ENCODE measurements at regions not wholly inside any gene's neighbourhood (a gene's known extent, or its start where the extent isn't known, plus 50 kb on each side); places are given as distances from the start of the nearest gene placed in this dataset.
"Not testable (repeated sequence)": the region's sequence is repeated elsewhere in the genome, so short reads cannot be mapped to it uniquely, and the experiment has no call there.

DNA sequence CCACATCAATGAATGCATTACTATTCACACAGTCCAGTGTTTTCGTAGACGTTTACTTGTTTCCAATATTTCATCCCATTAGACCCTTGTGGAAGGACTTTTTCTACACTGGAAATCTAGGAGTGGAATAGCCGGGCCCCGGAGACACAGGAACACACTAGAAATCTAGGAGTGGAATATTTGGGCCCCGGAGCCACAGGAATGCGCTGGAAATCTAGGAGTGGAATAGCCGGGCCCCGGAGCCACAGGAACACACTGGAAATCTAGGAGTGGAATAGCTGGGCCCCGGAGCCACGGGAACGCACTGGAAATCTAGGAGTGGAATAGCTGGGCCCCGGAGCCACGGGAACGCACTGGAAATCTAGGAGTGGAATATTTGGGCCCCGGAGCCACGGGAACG lies 322.6 kb downstream of the THBS2 start:
- H3K4me1 Mint-ChIP-seq; H3K36me3 Mint-ChIP-seq (ENCODE audit: low read depth); H3K4me3 Mint-ChIP-seq; H3K27ac Mint-ChIP-seq; H3K9me3 Mint-ChIP-seq; H3K27me3 Mint-ChIP-seq; intact Hi-C loops (cut with micrococcal nuclease): not testable (repeated sequence)
- peak; percentile 9 for DNase-seq

DNA sequence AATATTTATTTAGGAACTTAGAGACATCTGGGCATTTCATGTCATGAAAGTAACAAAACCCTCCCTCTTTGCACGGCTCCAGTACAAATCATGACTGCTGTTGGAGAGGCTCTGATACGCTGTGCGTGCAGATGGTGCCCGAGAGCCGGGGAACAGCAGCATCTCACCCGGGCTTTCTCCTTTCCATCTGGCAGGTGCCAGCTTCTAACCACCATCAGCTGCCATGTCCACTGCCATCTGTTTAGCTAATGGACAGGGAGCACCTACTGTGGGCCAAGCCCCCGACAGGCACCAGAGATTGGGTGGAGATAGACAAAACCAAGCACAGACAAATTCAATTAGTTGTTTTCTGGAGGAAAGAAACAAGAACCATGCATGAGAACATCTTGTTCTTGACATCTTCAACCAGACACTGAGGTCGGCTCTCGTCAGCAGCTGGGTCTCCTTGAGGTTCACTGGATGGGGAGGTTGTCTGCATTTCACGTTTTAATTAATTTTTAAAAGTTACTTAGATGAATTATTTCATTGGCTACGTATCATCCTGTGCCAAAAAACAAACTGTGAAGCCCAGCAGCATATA lies 323.7 kb downstream of the THBS2 start:
- Mint-ChIP-seq H3K4me3 (no peak overlapping the region), H3K27me3 (peaks cover 6% of the 10 kb centered on the region), H3K27ac (no peak overlapping the region), H3K36me3 (ENCODE audit: low read depth) (no peaks in the 10 kb centered on the region), H3K9me3 (peaks cover 12% of the 10 kb centered on the region), H3K4me1 (no peaks in the 10 kb centered on the region)
- intact Hi-C loops (cut with micrococcal nuclease) = no loop called here
- DNase-seq = peak; percentile 23

DNA sequence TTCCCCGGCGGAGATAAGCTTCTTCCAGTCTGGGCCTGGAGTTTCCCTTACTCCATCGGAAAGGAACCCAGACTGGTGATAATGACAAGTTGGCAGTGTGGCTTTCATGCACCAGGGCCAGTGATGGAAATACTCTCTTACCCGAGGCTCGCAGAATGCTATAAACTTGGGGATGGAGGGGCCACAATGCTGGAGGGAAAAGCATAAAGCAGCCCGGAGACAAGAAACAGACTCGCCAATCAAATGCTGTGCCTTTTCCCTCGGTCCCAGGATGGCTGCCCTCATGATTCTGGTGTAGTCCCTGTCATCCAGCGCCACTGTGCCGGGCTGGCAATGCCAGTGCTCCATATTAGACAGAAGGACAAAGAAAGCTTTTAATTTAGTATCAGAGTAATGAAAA lies 325.6 kb downstream of the THBS2 start:
- H3K4me1 Mint-ChIP-seq = no peaks in the 10 kb centered on the region
- intact Hi-C loops (cut with micrococcal nuclease) = no loop called here

DNA sequence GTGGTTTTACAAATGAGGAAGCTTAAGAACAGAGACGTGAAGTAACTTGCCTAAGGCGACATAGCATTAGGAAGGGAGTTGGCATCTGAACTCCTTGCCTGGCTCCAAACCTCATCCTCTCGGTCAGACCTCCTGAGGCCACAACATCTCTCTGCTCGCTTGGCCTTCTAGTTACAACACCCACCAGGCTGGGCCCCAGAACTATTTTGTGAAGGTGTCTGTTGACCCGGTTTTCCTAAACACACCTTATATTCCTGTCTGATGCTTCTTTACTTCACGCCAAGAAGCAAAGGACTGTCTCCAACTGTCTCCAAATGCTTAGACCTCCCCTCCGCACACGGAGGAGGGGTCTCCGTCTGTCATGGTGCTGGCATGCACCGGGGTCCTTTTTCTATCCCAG lies 326.6 kb downstream of the THBS2 start:
- H3K9me3 Mint-ChIP-seq = peaks cover 8% of the 10 kb centered on the region
- no peak for DNase-seq
- no peaks in the 10 kb centered on the region for H3K4me1 Mint-ChIP-seq
- H3K36me3 Mint-ChIP-seq (ENCODE audit: low read depth) = no peaks in the 10 kb centered on the region
- H3K27ac Mint-ChIP-seq = no peak overlapping the region
- H3K27me3 Mint-ChIP-seq = no peaks in the 10 kb centered on the region
- no peak overlapping the region for H3K4me3 Mint-ChIP-seq
- intact Hi-C loops (cut with micrococcal nuclease) = no loop called here

More for the DNA sequence above, 325.6 kb downstream of the THBS2 start:
- Mint-ChIP-seq H3K27me3 (no peaks in the 10 kb centered on the region), H3K4me3 (no peak overlapping the region), H3K27ac (no peak overlapping the region), H3K9me3 (peaks cover 8% of the 10 kb centered on the region), H3K36me3 (ENCODE audit: low read depth) (no peaks in the 10 kb centered on the region)
- DNase-seq = no peak

DNA sequence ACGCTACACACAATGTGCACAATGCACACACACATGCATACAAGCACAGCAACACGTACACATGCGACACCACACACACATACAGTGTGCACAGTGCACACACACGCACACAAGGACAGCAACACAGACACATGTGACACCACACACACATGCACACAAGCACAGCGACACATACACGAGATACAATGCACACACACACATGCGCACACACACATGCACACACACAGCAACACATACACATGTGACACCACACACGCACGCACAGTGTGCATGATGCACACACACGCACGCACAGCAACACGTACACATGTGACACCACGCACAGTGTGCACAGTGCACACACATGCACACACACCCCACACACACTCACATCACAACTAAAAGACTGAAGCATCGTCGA lies 327.3 kb downstream of the THBS2 start:
- H3K9me3 Mint-ChIP-seq = peaks cover 8% of the 10 kb centered on the region
- H3K4me1 Mint-ChIP-seq = no peaks in the 10 kb centered on the region
- intact Hi-C loops (cut with micrococcal nuclease) = no loop called here
- H3K36me3 Mint-ChIP-seq (ENCODE audit: low read depth) = no peaks in the 10 kb centered on the region
- H3K27me3 Mint-ChIP-seq = no peaks in the 10 kb centered on the region
- no peak overlapping the region for H3K27ac Mint-ChIP-seq
- no peak overlapping the region for H3K4me3 Mint-ChIP-seq
- DNase-seq = no peak

DNA sequence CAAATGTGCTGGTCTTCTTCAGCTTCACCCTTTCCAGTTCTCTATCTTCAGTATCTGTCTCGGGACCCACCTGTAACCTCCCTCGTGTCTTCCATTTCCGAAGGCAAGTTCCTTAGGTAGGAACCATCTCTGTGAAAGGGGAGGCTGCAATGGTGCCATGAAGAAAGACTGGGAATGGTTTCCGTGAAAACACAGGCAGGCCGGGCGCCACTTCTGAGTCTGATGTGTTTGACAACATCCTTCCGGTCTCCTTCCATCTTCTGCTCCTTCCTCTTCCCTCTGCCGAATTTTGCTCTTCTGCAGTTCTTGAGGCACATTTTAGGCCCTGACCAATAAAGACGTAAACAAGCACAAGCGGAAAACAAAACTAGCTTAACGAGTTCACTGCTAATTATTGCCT lies 328.0 kb downstream of the THBS2 start:
- H3K36me3 Mint-ChIP-seq (ENCODE audit: low read depth) = no peaks in the 10 kb centered on the region
- intact Hi-C loops (cut with micrococcal nuclease) = no loop called here
- DNase-seq = no peak
- H3K27ac Mint-ChIP-seq = no peak overlapping the region
- peaks cover 6% of the 10 kb centered on the region for H3K9me3 Mint-ChIP-seq
- no peaks in the 10 kb centered on the region for H3K4me1 Mint-ChIP-seq
- no peak overlapping the region for H3K4me3 Mint-ChIP-seq
- H3K27me3 Mint-ChIP-seq = no peaks in the 10 kb centered on the region

DNA sequence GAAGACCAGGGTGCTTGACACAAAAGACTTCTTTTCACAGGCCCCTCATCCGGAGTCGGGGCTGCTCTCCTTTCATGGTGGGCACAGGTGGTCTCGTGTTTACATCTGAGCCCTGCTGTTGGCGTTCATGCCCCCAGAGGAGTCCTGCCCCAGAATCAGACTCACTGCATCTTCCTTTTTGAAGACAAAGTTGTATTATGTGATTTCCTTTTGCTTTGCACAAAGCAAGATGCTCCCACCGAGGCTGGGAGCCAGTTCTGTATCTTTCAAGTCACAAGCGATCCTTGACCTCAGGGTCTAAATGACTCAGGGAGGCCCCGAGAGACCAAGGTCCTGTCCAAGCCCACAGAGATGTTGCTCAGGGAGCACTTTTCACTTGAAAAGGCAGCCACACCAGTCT lies 330.5 kb downstream of the THBS2 start:
- Mint-ChIP-seq H3K4me1 (no peaks in the 10 kb centered on the region), H3K9me3 (peaks cover 4% of the 10 kb centered on the region), H3K27me3 (peaks cover 2% of the 10 kb centered on the region), H3K36me3 (ENCODE audit: low read depth) (no peaks in the 10 kb centered on the region), H3K4me3 (no peak overlapping the region), H3K27ac (no peak overlapping the region)
- intact Hi-C loops (cut with micrococcal nuclease) = no loop called here
- DNase-seq = no peak

DNA sequence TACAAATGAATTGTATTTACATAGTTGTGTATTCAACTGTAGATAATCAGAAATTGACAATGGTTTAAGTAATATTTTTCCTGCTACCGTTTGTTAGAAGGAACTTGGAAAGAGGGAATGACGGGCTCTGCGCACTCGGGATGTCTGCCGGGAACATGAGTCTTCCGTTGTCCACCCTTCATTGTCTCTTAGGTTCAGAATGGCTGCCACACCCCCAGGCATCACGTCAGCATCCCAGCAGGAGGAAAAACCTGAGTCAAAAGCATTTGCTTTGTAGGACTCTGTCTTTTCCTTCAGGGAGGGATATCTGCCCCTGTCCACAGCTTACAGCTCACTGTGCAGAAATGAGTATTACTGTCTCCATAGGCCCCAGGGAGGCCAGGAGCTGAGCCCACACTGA lies 331.2 kb downstream of the THBS2 start:
- Mint-ChIP-seq H3K9me3 (peaks cover 4% of the 10 kb centered on the region), H3K27me3 (peaks cover 2% of the 10 kb centered on the region), H3K4me3 (no peak overlapping the region), H3K36me3 (ENCODE audit: low read depth) (no peaks in the 10 kb centered on the region), H3K4me1 (no peaks in the 10 kb centered on the region), H3K27ac (no peak overlapping the region)
- no peak for DNase-seq
- intact Hi-C loops (cut with micrococcal nuclease) = no loop called here

DNA sequence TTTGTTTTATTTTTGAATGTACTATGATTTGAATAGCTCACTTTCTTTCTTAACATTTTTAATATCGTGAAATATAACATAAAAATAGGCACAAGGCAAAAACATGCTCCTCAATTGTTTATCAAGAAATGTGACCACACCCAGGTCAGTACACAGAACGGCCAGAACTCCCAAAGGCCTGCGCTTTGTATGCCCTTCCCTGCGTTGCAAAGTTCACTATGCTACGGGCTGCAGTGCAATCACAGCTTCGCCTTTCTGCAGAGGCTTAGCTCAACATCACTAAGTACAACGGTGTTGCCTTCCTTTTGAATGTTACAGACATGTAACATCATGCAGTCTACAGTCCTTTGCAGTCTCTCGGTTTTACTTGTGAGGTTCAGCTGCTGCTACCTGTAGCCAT lies 333.4 kb downstream of the THBS2 start:
- no peaks in the 10 kb centered on the region for H3K9me3 Mint-ChIP-seq
- no peak overlapping the region for H3K4me3 Mint-ChIP-seq
- no peaks in the 10 kb centered on the region for H3K4me1 Mint-ChIP-seq
- intact Hi-C loops (cut with micrococcal nuclease) = no loop called here
- peaks cover 2% of the 10 kb centered on the region for H3K27me3 Mint-ChIP-seq
- no peaks in the 10 kb centered on the region for H3K36me3 Mint-ChIP-seq (ENCODE audit: low read depth)
- no peak overlapping the region for H3K27ac Mint-ChIP-seq
- no peak for DNase-seq

DNA sequence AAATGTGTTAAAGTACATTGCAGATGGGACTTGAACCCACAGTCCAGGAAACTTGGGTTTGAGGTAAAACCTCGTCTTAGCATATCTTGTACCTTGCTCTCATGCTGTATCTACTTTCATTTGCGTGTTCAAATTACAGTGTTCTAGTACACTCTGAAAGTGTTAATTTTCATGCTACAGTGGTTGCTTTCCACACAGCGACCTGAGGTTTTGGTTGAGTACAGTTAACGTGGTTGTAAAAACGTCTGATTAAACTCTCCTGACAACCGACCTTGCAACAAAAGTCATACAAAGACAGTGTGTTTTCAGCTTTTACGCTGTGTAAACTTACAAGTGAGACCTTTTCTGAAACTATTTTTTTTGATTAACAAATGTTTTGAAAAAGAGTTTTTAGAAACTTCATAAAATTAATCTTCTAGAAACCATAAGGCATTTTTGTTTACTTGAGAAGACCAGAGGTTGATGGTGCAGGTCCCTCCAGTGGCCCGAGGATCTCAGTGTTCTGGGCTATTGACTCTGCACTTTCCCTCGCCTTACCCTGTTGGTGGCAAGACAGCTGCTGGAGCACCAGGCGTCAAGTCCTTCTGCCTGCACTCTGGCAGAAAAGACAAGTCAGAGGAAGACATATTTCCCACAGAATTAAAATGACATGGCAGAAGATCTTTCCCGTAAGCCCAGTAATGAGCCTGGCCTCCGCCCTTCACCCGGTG lies 334.0 kb downstream of the THBS2 start:
- peaks cover 2% of the 10 kb centered on the region for H3K27me3 Mint-ChIP-seq
- H3K4me3 Mint-ChIP-seq = no peak overlapping the region
- H3K27ac Mint-ChIP-seq = no peak overlapping the region
- H3K4me1 Mint-ChIP-seq = no peaks in the 10 kb centered on the region
- intact Hi-C loops (cut with micrococcal nuclease) = no loop called here
- no peaks in the 10 kb centered on the region for H3K9me3 Mint-ChIP-seq
- no peak for DNase-seq
- no peaks in the 10 kb centered on the region for H3K36me3 Mint-ChIP-seq (ENCODE audit: low read depth)

DNA sequence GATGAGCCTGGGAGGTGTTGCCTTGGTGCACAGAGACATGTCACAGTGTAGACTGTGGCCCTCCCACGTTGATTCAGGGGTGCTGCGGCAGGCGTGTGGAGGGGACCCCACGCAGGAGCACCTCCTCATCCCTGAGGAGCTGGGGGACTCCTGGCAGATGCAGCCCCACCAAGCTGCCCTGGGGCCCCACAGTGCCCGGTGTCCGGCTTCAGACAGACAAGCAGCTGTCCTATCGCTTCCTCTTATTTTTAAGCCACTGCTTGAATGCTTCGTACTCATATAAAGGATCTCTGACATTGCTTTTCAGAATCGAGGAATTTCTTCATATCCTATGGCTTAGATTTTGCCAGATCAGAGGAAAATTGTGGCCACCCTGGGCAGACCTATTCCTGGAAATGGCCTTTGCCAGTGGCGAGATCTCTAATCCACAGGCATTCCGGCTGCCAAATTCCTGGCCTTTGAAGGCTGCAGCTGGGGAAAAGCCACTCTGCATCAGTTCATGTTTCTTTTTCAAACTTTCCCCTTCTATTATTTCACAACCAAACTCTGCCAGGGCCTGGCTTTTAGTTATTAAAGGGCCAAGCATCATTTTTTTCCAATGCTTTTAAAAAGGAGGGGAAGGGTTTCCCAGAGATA lies 337.0 kb downstream of the THBS2 start:
- DNase-seq = no peak

DNA sequence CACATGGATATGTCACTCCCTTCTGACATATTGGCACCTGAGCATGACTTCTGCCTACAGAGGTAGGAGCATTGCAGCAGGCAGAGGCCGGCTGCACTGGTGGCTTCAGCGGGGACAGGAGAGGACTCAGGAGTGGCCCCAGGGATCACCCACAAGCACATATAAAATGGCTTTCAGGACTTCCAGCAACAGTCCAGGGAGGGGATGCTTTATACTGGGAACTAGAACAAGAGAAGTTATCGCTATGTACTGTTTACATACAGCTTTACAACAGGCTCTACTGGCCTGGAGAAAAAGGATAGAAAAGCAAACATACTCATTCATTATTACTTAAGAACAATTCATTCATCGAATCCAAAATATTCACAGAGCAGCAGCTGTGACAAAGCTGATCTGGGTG lies 337.8 kb downstream of the THBS2 start:
- H3K4me1 Mint-ChIP-seq = no peaks in the 10 kb centered on the region
- intact Hi-C loops (cut with micrococcal nuclease) = no loop called here
- no peak overlapping the region for H3K4me3 Mint-ChIP-seq
- H3K27ac Mint-ChIP-seq = no peak overlapping the region
- H3K27me3 Mint-ChIP-seq = peaks cover 2% of the 10 kb centered on the region
- no peak for DNase-seq
- no peaks in the 10 kb centered on the region for H3K36me3 Mint-ChIP-seq (ENCODE audit: low read depth)
- no peaks in the 10 kb centered on the region for H3K9me3 Mint-ChIP-seq

More for the DNA sequence above, 337.0 kb downstream of the THBS2 start:
- H3K27ac Mint-ChIP-seq = no peak overlapping the region
- intact Hi-C loops (cut with micrococcal nuclease) = no loop called here
- no peak overlapping the region for H3K4me3 Mint-ChIP-seq
- no peaks in the 10 kb centered on the region for H3K4me1 Mint-ChIP-seq
- no peaks in the 10 kb centered on the region for H3K36me3 Mint-ChIP-seq (ENCODE audit: low read depth)
- H3K27me3 Mint-ChIP-seq = peaks cover 2% of the 10 kb centered on the region
- H3K9me3 Mint-ChIP-seq = no peaks in the 10 kb centered on the region

DNA sequence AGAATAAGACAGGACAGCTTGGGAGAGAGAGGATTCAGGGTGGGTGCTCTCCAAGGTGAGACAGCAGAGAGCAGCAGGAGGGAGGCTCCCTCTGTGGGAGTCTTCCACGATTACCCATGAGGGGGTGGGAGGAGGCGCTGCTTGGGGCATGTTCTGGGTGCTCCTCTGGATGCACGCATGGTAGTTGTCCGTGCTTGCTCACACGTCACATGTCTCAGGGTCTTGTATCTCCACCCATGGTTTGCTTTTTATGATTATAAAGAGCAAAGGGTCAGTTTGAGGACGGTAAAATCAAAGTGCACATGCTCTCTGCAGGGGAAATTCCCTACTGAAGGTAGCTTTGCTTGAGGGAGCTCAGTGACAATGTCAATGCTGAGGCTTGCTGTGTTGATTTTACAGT lies 338.4 kb downstream of the THBS2 start:
- intact Hi-C loops (cut with micrococcal nuclease) = no loop called here
- no peak overlapping the region for H3K27ac Mint-ChIP-seq
- H3K9me3 Mint-ChIP-seq = no peaks in the 10 kb centered on the region
- DNase-seq = no peak
- H3K4me3 Mint-ChIP-seq = no peak overlapping the region
- H3K4me1 Mint-ChIP-seq = no peaks in the 10 kb centered on the region
- H3K36me3 Mint-ChIP-seq (ENCODE audit: low read depth) = no peaks in the 10 kb centered on the region
- peaks cover 2% of the 10 kb centered on the region for H3K27me3 Mint-ChIP-seq

DNA sequence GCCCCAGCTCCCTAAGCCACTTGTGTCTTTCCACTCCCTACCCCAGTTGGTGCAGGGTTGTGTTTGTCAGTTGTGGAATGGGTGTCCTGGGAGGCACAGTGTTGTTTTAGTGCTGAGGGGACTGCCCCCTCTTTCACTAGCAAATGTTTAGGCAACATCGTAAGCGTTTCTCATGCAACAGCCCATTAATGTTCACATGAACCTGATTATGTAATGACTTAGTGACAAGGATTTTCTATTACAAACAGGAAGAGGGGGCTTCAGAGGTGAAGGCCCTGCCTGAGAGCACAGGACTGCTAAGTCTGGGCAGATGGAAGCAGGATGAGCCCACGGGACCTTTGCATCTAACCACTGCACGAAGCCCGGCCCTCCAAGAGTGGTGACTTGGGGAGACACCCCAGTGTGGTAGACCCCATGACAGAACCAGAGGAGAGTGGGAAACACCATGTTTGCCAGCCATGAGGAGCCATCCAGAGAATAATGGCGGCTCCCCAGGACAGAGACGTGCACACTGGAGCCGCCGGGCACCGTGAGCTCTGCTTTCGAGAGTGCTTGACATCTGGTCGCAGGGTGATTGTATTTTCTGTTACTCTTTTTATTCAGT lies 339.7 kb downstream of the THBS2 start:
- H3K4me3 Mint-ChIP-seq = no peak overlapping the region
- H3K9me3 Mint-ChIP-seq = no peaks in the 10 kb centered on the region
- no peaks in the 10 kb centered on the region for H3K36me3 Mint-ChIP-seq (ENCODE audit: low read depth)
- no peaks in the 10 kb centered on the region for H3K4me1 Mint-ChIP-seq
- no peak overlapping the region for H3K27ac Mint-ChIP-seq
- no peaks in the 10 kb centered on the region for H3K27me3 Mint-ChIP-seq
- intact Hi-C loops (cut with micrococcal nuclease) = no loop called here
- no peak for DNase-seq
